Testis (tissue), 2 donors: ENCODE measurements at regions not wholly inside any gene's neighbourhood (a gene's known extent, or its start where the extent isn't known, plus 50 kb on each side); places are given as distances from the start of the nearest gene placed in this dataset.

ENCODE experiments used
- DNase-seq: peaks from one replicate; pipeline ENCODE4 v3.0.0-alpha.2; 2019
- H3K27ac ChIP-seq, 2 donors: fragments of 200-600 bp; sonication (generic); one replicate each; pipeline ENCODE4 v1.5.1; 2019
- H3K27me3 ChIP-seq: fragments of 200-600 bp; sonication (generic); one replicate; pipeline ENCODE4 v1.5.1; 2019
- H3K36me3 ChIP-seq: fragments of 200-600 bp; sonication (generic); one replicate; pipeline ENCODE4 v1.5.1; 2017; ENCODE audit warnings: low read depth; ENCODE audit errors: missing control alignments
- H3K4me1 ChIP-seq: fragments of 200-600 bp; sonication (generic); one replicate; pipeline ENCODE4 v1.5.1; 2019
- H3K4me3 ChIP-seq, 2 donors: fragments of 200-600 bp; sonication (generic); one replicate each; pipeline ENCODE4 v1.5.1; 2017 to 2019
- H3K9me3 ChIP-seq: fragments of 200-600 bp; sonication (generic); one replicate; pipeline ENCODE4 v1.5.1; 2017
- CTCF ChIP-seq, 3 experiments: fragments of 450-650 bp in 2 of 3; fragments of 200-600 bp in 1 of 3; sonication (generic) in 1 of 3; IDR thresholded peaks; one replicate each; pipeline ENCODE4 v1.5.1; 2016 to 2019; ENCODE audit warnings: antibody characterized with exemption in 3 of 3, mild to moderate bottlenecking in 2 of 3, moderate library complexity in 1 of 3
- POLR2A ChIP-seq: fragments of 450-650 bp; IDR thresholded peaks from one replicate; pipeline ENCODE4 v1.6.1; 2017; ENCODE audit warnings: antibody characterized with exemption, mild to moderate bottlenecking, moderate library complexity
- WGBS, 2 donors: methylation state at CpG; one replicate each; pipeline ENCODE4 v1.1.5; 2018; 5-methylcytosine and 5-hydroxymethylcytosine counted together
- intact Hi-C: fragments of 100-400 bp; cut with DNase I; formaldehyde crosslinking; loops from one replicate; pipeline ENCODE4 v1.15.1; 2023; ENCODE audit warnings: low total_unique reads

DNA sequence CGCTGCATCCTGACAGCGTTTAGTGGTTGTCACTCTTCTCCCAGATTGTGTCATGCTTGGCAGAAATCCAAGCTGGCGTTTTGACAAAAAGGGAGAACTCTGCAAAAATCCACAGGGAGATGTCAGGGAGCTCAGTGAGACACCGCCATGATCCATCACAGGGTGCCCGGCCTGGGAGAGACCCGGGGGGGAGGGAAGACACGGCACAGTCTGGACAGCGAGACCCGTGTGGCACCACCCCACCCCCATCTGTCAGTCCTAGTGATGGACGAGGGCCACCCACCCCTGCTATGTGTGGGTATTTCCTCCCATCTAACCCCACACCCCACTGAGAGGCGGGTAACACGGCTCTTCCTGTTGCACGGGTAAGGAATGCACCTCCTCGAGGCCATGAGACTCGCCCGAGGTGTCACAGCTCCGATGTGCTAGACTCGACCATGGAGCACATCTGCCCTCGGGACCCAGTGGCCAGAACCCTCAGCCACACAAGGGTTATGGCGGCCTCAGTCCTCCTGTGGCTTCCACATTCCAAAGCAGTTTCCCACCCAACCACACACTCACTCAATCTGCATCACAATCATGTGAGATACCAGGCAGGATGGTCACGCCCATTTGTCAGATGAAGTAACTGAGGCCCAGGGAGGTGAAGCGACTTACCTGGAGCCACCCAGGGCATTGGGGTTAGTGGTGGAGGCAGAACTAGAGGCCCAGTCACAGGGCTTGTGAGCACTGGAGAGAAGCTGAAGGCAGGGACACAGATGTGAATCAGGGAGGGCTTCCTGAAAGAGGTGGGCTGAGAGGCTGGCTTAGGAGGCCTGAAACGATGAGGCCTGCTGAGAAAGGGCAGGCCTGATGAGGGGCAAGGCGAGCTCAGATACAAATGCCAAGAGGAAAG is 688.5 kb downstream of the MATN1 start:
- Histone ChIP-seq H3K4me3 (no peak overlapping the region), H3K4me1 (no peaks in the 10 kb centered on the region), H3K36me3 (no peaks in the 10 kb centered on the region), H3K9me3 (no peaks in the 10 kb centered on the region), H3K27me3 (no peaks in the 10 kb centered on the region), H3K27ac (no peak overlapping the region)
- TF ChIP-seq POLR2A (no peak), CTCF (IDR thresholded peaks at IDR 0.05) (no peak)
- no peak for DNase-seq
- WGBS, 2 donors, result 52 to 61% methylated on average over 12 to 24 of the region's 24 CpGs
- intact Hi-C loops, result no loop called here

DNA sequence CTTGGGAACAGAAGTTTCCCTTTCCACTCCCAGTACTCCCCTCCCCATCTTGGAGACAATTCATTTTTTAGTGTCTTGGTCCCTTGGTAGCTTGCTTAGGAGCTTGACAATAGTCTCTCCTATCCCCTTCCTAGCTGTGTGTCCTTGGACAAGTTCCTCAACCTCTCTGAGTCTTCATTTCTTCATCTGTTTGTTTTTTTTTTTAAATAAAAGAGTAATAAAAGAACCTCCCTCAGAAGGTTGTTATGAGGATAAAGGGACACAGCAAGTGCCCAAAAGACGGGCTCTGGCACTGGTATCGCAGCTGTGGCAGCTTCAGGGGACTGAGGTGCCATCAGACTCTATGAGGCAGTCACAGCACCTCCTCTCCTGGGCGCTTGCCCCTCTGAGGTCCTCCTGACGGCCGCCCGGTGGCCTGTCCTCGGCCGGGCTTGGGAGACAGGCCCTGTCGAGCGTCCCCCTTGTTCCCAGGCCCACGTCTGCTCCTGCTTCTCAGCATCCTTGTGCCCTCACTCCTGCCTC is 689.2 kb downstream of the MATN1 start:
- Histone ChIP-seq H3K36me3 (no peaks in the 10 kb centered on the region), H3K27ac (no peak overlapping the region), H3K4me1 (no peaks in the 10 kb centered on the region), H3K9me3 (no peaks in the 10 kb centered on the region), H3K4me3 (no peak overlapping the region), H3K27me3 (no peaks in the 10 kb centered on the region)
- no peak for TF ChIP-seq CTCF (IDR thresholded peaks at IDR 0.05)
- TF ChIP-seq POLR2A, result no peak
- DNase-seq, result no peak
- intact Hi-C loops, result no loop called here
- WGBS, 2 donors, result 79% methylated on average over 11 of the region's 11 CpGs

- no peak for DNase-seq
- no peaks in the 10 kb centered on the region for H3K27me3 ChIP-seq
- H3K27ac ChIP-seq, result no peak overlapping the region
- H3K4me1 ChIP-seq, result no peaks in the 10 kb centered on the region
- intact Hi-C loops, result no loop called here
- H3K4me3 ChIP-seq, result no peak overlapping the region
- no peaks in the 10 kb centered on the region for H3K9me3 ChIP-seq
- WGBS, 2 donors, result 83 to 87% methylated on average over 7 to 8 of the region's 8 CpGs
- no peaks in the 10 kb centered on the region for H3K36me3 ChIP-seq
- TF ChIP-seq POLR2A, result no peak
- no peak for TF ChIP-seq CTCF (IDR thresholded peaks at IDR 0.05)
Observed at GRCh38 chr1:30033256-30034104, 689.9 kb downstream of the MATN1 start.

GRCh38 chr1:30032302-30032701 is 691.1 kb downstream of the MATN1 start:
- intact Hi-C loops, result no loop called here
- Histone ChIP-seq H3K27ac (no peak overlapping the region), H3K4me1 (no peaks in the 10 kb centered on the region), H3K36me3 (no peaks in the 10 kb centered on the region), H3K9me3 (no peaks in the 10 kb centered on the region), H3K27me3 (no peaks in the 10 kb centered on the region), H3K4me3 (no peak overlapping the region)
- no peak for DNase-seq
- WGBS, 2 donors, result 86 to 89% methylated on average over 1 of the region's 1 CpG
- TF ChIP-seq CTCF (IDR thresholded peaks at IDR 0.05) (no peak), POLR2A (no peak)
